H9 (cell line): ENCODE measurements at regions not wholly inside any gene's neighbourhood (a gene's known extent, or its start where the extent isn't known, plus 50 kb on each side); places are given as distances from the start of the nearest gene placed in this dataset.

ENCODE experiments used
- DNase-seq: peaks from one replicate; pipeline ENCODE4 v3.0.0-alpha.2; 2017
- H2AFZ ChIP-seq: one replicate; pipeline ENCODE4 v1.6.1; 2013; ENCODE audit warnings: mild to moderate bottlenecking, low read length, control low read depth, moderate library complexity
- H2AK5ac ChIP-seq: 2 replicates; pipeline ENCODE4 v1.6.1; 2013; ENCODE audit warnings: low read length, control low read depth, mixed read lengths; ENCODE audit not compliant: insufficient read length
- H2BK120ac ChIP-seq: one replicate; pipeline ENCODE4 v1.6.1; 2013; ENCODE audit warnings: low read depth, mild to moderate bottlenecking, low read length, control low read depth, inconsistent platforms; ENCODE audit not compliant: poor library complexity, severe bottlenecking
- H2BK12ac ChIP-seq: 2 replicates; pipeline ENCODE4 v1.6.1; 2013; ENCODE audit warnings: low read length, control low read depth, mixed read lengths, low read depth; ENCODE audit not compliant: insufficient read length
- H2BK15ac ChIP-seq: 2 replicates; pipeline ENCODE4 v1.6.1; 2013; ENCODE audit warnings: low read depth, low read length, control low read depth
- H2BK20ac ChIP-seq: one replicate; pipeline ENCODE4 v1.6.1; 2013; ENCODE audit warnings: low read depth, mild to moderate bottlenecking, low read length, control low read depth, inconsistent platforms; ENCODE audit not compliant: poor library complexity, severe bottlenecking
- H2BK5ac ChIP-seq: 2 replicates; pipeline ENCODE4 v1.6.1; 2013; ENCODE audit warnings: low read length, control low read depth, mixed read lengths; ENCODE audit not compliant: insufficient read length
- H3K14ac ChIP-seq: 2 replicates; pipeline ENCODE4 v1.6.1; 2013; ENCODE audit warnings: low read length, control low read depth; ENCODE audit not compliant: insufficient read depth
- H3K18ac ChIP-seq: 2 replicates; pipeline ENCODE4 v1.6.1; 2013; ENCODE audit warnings: low read depth, mild to moderate bottlenecking, mixed read lengths, low read length, control low read depth; ENCODE audit not compliant: insufficient read length
- H3K23ac ChIP-seq: 2 replicates; pipeline ENCODE4 v1.6.1; 2013; ENCODE audit warnings: low read length, control low read depth, mixed read lengths, low read depth; ENCODE audit not compliant: insufficient read length
- H3K23me2 ChIP-seq: 2 replicates; pipeline ENCODE4 v1.6.1; 2013; ENCODE audit warnings: low read depth, mild to moderate bottlenecking, mixed read lengths, low read length, control low read depth; ENCODE audit not compliant: insufficient read length, poor library complexity, severe bottlenecking
- H3K27ac ChIP-seq: 2 replicates; pipeline ENCODE4 v1.5.1; 2013; ENCODE audit warnings: low read length, control low read depth, mixed read lengths, low read depth; ENCODE audit not compliant: insufficient read length
- H3K27me3 ChIP-seq: 2 replicates; pipeline ENCODE4 v1.6.1; 2013; ENCODE audit warnings: low read length, control low read depth, inconsistent platforms; ENCODE audit not compliant: insufficient read depth
- H3K4ac ChIP-seq: 2 replicates; pipeline ENCODE4 v1.6.1; 2013; ENCODE audit warnings: low read depth, mild to moderate bottlenecking, control low read depth, inconsistent platforms, low read length, moderate library complexity
- H3K4me1 ChIP-seq: 2 replicates; pipeline ENCODE4 v1.6.1; 2013; ENCODE audit warnings: low read length, control low read depth, inconsistent platforms; ENCODE audit not compliant: insufficient read depth
- H3K4me2 ChIP-seq: 2 replicates; pipeline ENCODE4 v1.6.1; 2013; ENCODE audit warnings: low read length, control low read depth, mixed read lengths; ENCODE audit not compliant: insufficient read length, insufficient read depth
- H3K56ac ChIP-seq: 2 replicates; pipeline ENCODE4 v1.6.1; 2013; ENCODE audit warnings: low read depth, mild to moderate bottlenecking, mixed read lengths, low read length, control low read depth; ENCODE audit not compliant: insufficient read length
- H3K79me1 ChIP-seq: 2 replicates; pipeline ENCODE4 v1.6.1; 2013; ENCODE audit warnings: low read depth, mild to moderate bottlenecking, moderate library complexity, low read length, control low read depth, inconsistent platforms; ENCODE audit not compliant: insufficient read depth, poor library complexity, severe bottlenecking
- H3K79me2 ChIP-seq: 2 replicates; pipeline ENCODE4 v1.6.1; 2013; ENCODE audit warnings: low read length, control low read depth, inconsistent platforms; ENCODE audit not compliant: insufficient read depth
- H3K9ac ChIP-seq: 2 replicates; pipeline ENCODE4 v1.6.1; 2013; ENCODE audit warnings: low read length, control low read depth, mixed read lengths; ENCODE audit not compliant: insufficient read length; ENCODE audit errors: extremely low read depth
- H3K9me3 ChIP-seq: one replicate; pipeline ENCODE4 v1.6.1; 2013; ENCODE audit warnings: low read depth, low read length, inconsistent platforms; ENCODE audit not compliant: control insufficient read depth
- H3T11ph ChIP-seq: one replicate; pipeline ENCODE4 v1.6.1; 2013; ENCODE audit warnings: mild to moderate bottlenecking, low read length, control low read depth, inconsistent platforms
- H4K20me1 ChIP-seq: one replicate; pipeline ENCODE4 v1.6.1; 2013; ENCODE audit not compliant: control insufficient read depth, insufficient read length, insufficient read depth
- H4K5ac ChIP-seq: 2 replicates; pipeline ENCODE4 v1.6.1; 2013; ENCODE audit warnings: low read depth, mild to moderate bottlenecking, mixed read lengths, low read length, control low read depth; ENCODE audit not compliant: insufficient read length
- H4K8ac ChIP-seq: replicated peaks from 2 replicates; pipeline ENCODE4 v1.6.1; 2013; ENCODE audit warnings: low read length, control low read depth, mixed read lengths, low read depth; ENCODE audit not compliant: insufficient read length
- H4K91ac ChIP-seq: 2 replicates; pipeline ENCODE4 v1.6.1; 2013; ENCODE audit warnings: low read depth, mild to moderate bottlenecking, moderate library complexity, mixed read lengths, low read length, control low read depth; ENCODE audit not compliant: insufficient read length
- H3K27ac Mint-ChIP-seq, 3 experiments: 2 replicates in 2 of 3; 3 replicates in 1 of 3; pipeline ENCODE4 v1.8.0; 2020 to 2021; ENCODE audit warnings: mixed read lengths in 3 of 3, mild to moderate bottlenecking in 1 of 3, moderate library complexity in 1 of 3
- H3K27me3 Mint-ChIP-seq: 2 replicates; pipeline ENCODE4 v1.8.0; 2021; ENCODE audit warnings: low read depth, mild to moderate bottlenecking, moderate library complexity, mixed read lengths
- H3K36me3 Mint-ChIP-seq, 3 experiments: 2 replicates in 2 of 3; 3 replicates in 1 of 3; pipeline ENCODE4 v1.8.0; 2020 to 2021; ENCODE audit warnings: low read depth in 3 of 3, mixed read lengths in 3 of 3; ENCODE audit not compliant: insufficient read depth in 1 of 3
- H3K4me1 Mint-ChIP-seq, 2 experiments: 2 replicates each; pipeline ENCODE4 v1.8.0; 2020; ENCODE audit warnings: mixed read lengths in 2 of 2
- H3K4me3 Mint-ChIP-seq, 2 experiments: 2 replicates in 1 of 2; 3 replicates in 1 of 2; pipeline ENCODE4 v1.8.0; 2020 to 2021; ENCODE audit warnings: mild to moderate bottlenecking in 2 of 2, mixed read lengths in 2 of 2, moderate library complexity in 1 of 2
- H3K9me3 Mint-ChIP-seq, 2 experiments: 2 replicates in 1 of 2; 3 replicates in 1 of 2; pipeline ENCODE4 v1.8.0; 2020; ENCODE audit warnings: mild to moderate bottlenecking in 2 of 2, mixed read lengths in 2 of 2, moderate library complexity in 1 of 2
- CTCF ChIP-seq: fragments of 200-600 bp; sonication (generic); conservative IDR thresholded peaks from 3 replicates; pipeline ENCODE4 v1.8.0; 2021; ENCODE audit warnings: antibody characterized with exemption, mild to moderate bottlenecking
- WGBS: extraction: QIAGEN DNeasy Blood & Tissue Kit; methylation state at CpG from one replicate; pipeline ENCODE4 v1.1.7; 2013; ENCODE audit warnings: missing lambda C conversion rate, low lambda C conversion rate, mixed read lengths; ENCODE audit not compliant: insufficient read length; ENCODE audit errors: extremely low coverage; 5-methylcytosine and 5-hydroxymethylcytosine counted together

GRCh38 chr9:12980085-12980851, 205.4 kb downstream of the LURAP1L start:
- Histone ChIP-seq H3K9me3 (no peaks in the 10 kb centered on the region), H3K18ac (no peak overlapping the region), H3K4me1 (no peaks in the 10 kb centered on the region), H3K23me2 (no peaks in the 10 kb centered on the region), H3K23ac (no peak overlapping the region), H2AK5ac (no peak overlapping the region), H3K4ac (no peak overlapping the region), H2AFZ (no peak overlapping the region), H4K20me1 (no peaks in the 10 kb centered on the region), H2BK120ac (no peak overlapping the region), H3K14ac (no peak overlapping the region), H3K27me3 (no peaks in the 10 kb centered on the region), H2BK5ac (no peak overlapping the region), H3K79me1 (no peaks in the 10 kb centered on the region), H2BK12ac (no peak overlapping the region), H4K91ac (no peak overlapping the region), H4K8ac (no peak overlapping the region), H3K4me2 (no peak overlapping the region), H3K27ac (no peak overlapping the region), H2BK20ac (no peak overlapping the region), H3K9ac (no peak overlapping the region), H3K56ac (no peak overlapping the region), H3K79me2 (no peaks in the 10 kb centered on the region), H2BK15ac (no peak overlapping the region), H3T11ph (no peak overlapping the region), H4K5ac (no peak overlapping the region)
- Mint-ChIP-seq H3K27me3 (no peaks in the 10 kb centered on the region), H3K27ac (peak overlapping the region in 1 of 3 experiments; percentile 59; a peak in 1 of 7 replicates), H3K36me3 (no peaks in the 10 kb centered on the region), H3K9me3 (peaks cover 0 to 4% of the 10 kb centered on the region in 2 experiments; a peak in 2 of 5 replicates), H3K4me1 (peaks cover 3 to 4% of the 10 kb centered on the region in 2 experiments; a peak in 2 of 4 replicates), H3K4me3 (no peak overlapping the region)
- TF ChIP-seq CTCF = no peak
- DNase-seq = no peak
- no CpG with 5 or more reads among the region's 3 CpGs for WGBS
